GM21619 (cell line): ENCODE measurements at regions not wholly inside any gene's neighbourhood (a gene's known extent, or its start where the extent isn't known, plus 50 kb on each side); places are given as distances from the start of the nearest gene placed in this dataset.
"Not testable (repeated sequence)": the region's sequence is repeated elsewhere in the genome, so short reads cannot be mapped to it uniquely, and the experiment has no call there.

Source experiments
- ATAC-seq: cut with Tn5 transposase; IDR thresholded peaks from one replicate; pipeline ENCODE4 v1.9.1; 2021; ENCODE audit not compliant: unreplicated experiment

DNA sequence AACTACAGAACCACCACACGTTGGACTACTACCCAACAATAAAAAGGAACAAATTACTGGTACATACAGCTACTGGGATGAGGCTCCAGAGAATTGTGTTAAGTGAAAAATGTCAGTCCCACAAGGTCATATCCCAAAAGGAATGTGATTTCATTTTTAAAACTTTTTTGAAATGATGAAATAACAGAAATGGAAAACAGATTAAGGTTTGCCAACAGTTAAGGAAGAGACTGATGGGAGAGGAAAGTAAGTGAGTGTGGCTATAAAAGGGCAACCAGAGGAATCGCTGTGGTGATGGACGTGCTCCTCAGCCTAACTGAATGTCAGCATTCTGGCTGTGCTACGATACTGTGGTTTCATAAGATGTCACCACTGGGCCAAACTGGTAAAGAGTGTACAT, 512.8 kb downstream of the UQCRFS1 start:
- ATAC-seq: no peak

DNA sequence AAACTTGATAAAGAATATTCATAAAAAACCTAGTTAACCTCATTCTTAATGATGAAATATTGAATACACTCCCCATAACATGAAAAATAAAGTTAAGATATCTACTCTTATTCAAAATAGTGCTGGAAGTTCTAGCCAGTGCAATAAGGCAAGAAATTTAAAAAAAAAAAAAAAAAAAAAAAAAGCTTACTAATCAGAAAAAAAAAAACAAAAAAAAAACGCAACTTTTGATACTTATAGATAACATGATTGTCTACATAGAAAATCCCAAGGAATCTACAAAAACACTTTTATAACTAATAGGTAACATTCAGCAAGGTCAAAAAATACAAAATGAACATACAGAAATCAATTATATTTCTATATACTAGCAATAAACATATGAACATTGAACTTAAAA, 515.6 kb downstream of the UQCRFS1 start:
- no peak for ATAC-seq

DNA sequence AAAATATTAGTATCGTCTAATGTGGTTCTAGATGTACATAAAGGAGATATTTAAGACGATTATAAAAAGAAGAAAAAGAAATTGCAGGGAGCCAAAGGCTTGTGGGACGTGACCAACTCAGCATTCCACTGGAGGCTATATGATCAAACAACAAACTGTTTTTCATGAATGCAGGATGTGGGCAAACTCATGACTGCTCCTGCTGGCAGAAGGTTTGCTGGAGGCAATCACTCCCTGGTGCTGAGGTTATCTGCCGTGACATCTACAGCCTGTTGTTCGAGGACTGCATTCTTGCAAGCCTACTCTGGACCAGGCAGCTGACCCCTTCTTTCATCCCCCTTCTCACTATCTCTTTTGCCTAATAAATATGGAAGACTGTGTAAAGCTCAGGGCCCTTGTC, 518.1 kb downstream of the UQCRFS1 start:
- no peak for ATAC-seq

DNA sequence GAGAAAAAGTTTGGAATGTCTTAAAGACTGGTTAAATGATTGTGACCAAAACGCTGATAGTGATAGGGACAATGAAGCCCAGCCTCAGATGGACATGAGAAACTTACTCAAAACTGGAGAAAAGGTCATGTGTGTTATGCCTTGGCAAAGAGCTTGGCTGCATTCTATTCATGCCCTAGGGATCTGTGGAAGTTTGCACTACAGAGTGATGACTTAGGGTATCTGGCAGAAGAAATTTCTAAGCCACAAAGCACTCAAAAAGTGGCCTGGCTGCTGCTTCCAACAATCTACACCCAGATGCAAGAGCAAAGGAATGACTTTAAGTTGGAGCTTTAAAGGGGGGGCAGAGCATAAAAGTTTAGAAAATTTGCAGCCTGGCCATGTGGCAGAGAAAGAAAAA, 521.3 kb downstream of the UQCRFS1 start:
- no peak for ATAC-seq

DNA sequence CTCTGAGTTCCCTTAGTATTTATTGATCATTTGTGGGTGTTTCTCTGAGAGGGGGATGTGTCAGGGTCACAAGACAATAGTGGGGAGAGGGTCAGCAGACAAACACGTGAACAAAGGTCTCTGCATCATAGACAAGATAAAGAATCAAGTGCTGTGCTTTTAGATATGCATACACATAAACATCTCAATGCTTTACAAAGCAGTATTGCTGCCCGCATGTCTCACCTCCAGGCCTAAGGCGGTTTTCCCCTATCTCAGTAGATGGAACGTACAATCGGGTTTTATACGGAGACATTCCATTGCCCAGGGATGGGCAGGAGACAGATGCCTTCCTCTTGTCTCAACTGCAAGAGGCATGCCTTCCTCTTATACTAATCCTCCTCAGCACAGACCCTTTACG, 523.5 kb downstream of the UQCRFS1 start:
- not testable (repeated sequence) for ATAC-seq

DNA sequence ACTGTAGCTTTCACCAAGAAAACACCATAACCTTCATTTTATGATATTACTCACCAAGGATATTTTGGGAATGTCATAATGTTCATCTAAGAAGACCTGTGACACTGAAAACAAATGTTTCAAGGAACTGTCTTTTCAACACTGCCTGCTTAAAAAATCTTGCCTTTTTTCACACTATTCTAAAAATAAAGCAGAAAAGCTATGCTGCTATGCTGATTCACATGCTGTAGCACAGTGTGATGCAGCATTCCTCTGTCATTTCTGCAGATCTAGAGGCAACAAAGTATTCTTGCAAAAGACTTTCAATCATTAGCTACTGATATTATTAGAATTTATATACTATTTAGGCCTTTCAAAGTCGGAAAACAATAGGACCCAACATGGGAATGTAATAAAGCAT, 525.7 kb downstream of the UQCRFS1 start:
- no peak for ATAC-seq

DNA sequence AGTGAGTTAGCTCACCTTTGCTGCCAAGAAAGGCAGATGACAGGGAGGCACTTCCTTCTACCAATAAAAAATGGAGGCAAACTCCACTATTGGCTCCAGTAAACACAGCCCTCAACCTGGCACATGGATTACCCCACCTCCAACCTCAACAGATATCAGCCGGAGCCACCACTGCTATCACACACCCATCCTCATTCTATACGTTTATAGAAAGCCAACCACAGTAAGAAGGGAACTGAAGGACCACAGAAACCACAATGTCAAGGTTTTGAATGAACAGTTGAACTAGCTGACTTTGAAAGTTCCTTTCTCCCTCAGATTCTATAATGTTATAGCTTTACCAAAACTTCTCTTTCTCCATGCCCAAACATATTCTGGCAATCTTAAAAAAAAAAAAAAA, 526.2 kb downstream of the UQCRFS1 start:
- no peak for ATAC-seq

DNA sequence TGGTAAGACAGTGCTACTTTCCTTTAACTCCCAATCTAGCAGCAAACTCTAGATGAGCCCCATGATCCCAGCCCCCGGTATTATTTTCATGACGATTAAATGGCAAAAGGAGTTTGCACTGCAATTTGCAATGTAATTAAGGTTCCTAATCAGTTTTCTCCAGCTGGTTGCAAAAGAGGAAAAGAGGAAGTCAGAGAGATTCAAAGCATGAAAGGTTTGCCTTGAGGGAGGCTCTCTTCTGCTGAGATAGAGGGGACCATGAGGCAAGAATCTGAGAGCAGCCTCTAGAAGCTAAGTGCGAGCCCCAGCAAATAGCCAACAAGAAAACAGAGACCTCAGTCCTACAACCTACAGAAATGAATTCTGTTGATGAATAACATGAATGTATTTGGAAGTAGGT, 527.1 kb downstream of the UQCRFS1 start:
- ATAC-seq: no peak

DNA sequence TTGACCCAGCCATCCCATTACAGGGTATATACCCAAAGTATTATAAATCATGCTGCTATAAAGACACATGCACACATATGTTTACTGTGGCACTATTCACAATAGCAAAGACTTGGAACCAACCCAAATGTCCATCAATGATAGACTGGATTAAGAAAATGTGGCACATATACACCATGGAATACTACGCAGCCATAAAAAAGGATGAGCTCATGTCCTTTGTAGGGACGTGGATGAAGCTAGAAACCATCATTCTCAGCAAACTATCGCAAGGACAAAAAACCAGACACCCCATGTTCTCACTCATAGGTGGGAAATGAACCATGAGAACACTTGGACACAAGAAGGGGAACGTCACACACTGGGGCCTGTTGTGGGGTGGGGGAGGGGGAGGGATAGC, 527.9 kb downstream of the UQCRFS1 start:
- not testable (repeated sequence) for ATAC-seq

DNA sequence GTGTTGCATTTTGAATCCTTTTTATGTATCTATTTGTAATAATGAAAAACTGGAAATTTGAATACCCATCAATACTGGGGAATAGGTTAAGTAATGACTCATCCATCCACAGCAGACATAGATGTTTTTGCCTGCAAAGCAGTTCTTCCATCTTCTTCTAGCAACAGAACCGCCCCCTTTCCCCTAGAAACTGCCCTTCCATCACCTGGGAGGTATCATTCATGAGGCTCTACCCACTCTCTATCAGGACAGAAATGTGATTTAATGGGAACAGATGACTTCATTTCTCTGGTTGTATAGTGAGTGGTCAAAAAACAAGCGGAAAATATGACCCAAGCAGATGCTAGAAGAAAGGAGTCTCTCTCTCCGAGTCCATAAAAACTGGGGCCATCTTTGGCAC, 532.8 kb downstream of the UQCRFS1 start:
- ATAC-seq: no peak

DNA sequence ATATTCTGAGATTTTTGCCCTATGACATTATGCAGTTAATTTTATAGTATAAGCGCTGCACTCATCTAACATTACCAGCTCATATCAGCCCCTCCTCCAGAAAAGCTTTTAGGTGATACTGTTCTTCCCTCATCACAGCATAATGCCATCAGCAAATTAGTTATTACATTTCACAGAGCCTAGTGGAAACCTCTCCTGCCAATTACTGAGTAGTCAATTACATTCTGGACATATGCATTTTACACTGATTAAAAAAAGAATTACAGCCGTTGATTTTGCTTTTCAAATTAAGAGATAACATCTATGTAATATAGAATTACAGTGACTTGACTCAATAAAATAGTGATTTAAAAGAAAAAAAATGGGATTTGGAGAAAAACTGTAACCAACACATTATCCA, 542.1 kb downstream of the UQCRFS1 start:
- ATAC-seq: no peak

DNA sequence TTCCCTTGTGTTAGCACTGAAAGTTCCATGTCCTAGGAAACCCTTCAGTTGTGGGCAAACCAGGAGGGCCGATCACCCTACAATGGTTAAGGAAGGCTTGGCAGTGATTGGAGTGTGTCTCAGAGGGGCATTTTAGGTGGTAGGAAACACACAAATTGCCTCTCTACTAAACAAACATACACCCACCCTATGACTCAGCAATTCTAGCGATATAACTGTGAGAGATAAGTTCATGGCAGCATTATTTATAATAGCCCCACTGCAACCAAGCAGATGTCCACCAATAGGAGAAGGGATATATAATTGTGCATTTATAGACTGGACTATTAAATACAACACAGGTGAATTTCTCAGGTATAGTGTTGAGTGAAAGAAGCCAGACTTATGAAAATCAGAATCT, 543.1 kb downstream of the UQCRFS1 start:
- ATAC-seq: no peak

DNA sequence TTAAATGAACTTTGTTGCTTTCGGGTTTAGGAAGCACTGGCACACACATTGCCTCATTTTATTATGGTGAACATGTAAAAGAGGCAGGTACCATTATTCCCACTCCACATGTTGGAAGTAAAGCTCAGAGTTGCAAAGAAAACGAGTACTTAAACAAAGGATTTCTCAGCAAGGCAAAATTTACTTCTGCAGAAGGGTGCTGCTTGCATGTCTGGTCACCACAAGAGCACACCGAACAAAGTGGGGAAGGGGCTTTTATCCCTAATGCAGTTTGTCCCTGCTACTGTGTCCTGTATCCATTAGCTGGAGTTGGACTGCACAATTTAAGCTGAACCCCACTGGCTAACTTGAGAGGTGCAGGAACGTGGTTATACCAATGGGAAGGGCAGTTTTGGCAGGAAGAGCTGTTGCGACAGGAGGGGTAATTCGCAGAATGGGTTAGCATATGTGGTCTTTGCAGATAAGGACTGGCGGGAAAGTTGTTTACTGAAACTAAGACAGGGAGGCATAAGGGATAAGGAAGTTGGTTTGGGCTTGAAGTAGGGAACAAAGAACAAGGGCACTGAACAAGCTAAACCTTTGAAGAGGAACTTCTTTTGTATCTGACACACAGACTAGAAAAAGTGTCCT, 545.5 kb downstream of the UQCRFS1 start:
- ATAC-seq: no peak

DNA sequence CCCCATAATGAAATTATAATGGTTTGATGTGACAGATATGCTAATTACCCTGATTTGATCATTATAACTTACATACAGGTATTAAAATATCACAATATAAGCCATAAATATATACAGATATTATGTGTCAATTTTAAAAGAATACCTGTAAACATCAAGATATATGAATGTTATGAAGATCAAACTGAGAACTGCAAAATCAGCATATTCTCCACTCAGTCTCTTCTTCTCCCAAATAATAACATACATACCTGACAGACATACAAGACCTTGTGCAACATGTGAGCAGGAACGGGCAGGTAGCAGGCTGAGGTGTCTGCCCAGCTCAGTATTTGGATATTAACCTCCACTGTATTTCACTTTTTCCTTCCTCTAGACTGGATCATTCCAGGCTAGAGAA, 547.2 kb downstream of the UQCRFS1 start:
- no peak for ATAC-seq

DNA sequence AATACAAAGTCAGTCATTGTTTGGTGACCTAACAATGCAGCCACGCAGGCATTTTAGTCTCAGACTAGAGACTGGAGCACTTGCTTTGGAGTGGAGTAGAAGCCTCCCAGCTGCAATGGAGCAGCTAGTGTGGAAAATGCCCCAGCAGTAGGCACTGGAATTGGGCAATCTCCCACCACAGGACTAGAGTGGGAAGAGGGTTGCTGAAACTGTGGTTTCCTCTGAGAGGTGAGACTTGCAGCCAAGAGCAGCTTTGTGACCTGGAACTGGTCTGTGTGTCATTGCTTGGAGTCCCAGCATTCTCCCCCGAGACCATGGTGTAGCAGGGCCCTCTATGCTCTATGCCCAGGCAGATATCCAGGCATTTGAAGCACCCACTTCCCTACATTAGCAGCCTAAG, 556.3 kb downstream of the UQCRFS1 start:
- ATAC-seq: no peak

DNA sequence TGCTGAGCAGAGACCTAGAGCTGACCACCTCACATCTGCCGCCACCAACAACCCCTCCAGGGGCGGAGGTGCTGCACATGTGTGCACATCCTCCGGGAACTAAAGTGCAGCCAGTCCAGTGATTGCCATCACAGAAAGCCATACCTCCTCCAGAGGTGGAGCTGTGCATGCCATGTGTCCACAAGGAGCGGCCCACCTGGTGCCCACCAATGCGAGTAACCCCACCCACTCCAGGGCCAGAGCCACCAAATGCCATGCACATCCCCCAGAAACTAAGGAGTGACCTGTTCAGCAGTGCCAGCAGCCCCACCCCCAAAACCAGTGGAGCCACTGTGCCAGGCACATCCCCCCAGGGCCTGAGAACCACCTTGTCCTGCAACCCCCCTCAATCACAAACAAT, 557.9 kb downstream of the UQCRFS1 start:
- ATAC-seq: no peak

DNA sequence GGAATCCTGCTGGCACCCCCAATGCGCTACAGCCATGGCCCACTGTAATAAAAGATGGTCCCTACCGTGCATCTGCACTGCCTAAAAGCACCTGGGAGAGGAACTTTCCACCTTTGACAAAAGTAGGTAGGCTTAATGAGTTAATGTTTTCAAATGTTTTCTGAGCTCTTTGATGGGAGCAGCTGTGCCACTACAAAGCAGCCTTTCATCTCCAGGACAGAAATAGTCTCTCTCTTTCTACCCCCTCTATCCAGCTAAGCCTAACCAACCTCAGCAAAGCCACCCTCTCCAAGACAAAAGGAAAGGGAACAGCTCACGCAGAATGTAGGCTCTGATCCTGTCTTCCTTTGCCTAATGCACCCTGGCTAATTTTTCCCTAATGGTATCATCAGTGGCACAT, 560.2 kb downstream of the UQCRFS1 start:
- ATAC-seq: no peak

DNA sequence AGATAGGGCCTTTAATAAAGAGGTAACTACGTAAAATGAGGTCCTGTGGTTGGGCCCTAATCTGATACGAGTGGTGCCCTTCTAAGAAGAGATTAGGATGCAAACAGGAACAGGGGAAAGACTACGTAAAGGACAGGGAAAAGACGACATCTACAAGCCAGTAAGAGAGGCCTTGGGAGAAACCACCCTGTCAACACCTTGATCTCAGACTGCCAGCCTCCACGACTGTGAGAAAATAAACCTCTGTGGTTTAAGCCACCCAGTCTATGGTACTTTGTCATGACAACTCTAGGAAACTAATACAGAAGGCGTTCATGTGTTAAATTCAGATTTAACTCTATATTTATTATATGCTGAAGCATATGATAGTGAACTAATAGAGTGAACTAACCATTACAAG, 566.3 kb downstream of the UQCRFS1 start:
- ATAC-seq: no peak

DNA sequence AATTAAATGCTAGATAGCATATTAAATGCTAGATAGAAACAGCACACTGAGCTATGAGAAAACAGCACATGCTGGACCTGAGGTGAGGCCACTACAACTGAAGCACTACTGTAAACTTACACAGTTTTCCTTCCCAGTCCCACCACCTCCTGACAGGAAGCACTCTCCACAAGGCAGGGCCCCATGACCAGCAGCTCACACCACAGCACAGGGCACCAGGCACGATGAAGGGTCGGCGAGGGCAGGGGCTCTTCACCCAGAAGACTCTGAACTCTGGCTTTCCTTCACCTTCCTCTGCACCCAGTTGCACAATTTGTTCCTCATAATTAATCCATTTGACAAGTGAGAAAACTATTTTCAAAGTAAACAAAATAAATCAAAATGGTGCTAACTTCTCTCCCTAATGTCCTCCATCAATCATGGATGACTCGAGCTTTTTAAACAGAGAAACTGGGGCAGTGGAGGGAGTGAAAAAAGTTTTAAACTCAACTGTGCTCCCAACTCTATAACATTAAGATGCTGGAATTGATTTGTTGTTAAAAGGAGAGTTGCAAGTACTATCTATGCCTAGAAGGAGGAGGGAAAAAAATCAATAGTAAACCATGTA, 568.7 kb downstream of the UQCRFS1 start:
- ATAC-seq: no peak

DNA sequence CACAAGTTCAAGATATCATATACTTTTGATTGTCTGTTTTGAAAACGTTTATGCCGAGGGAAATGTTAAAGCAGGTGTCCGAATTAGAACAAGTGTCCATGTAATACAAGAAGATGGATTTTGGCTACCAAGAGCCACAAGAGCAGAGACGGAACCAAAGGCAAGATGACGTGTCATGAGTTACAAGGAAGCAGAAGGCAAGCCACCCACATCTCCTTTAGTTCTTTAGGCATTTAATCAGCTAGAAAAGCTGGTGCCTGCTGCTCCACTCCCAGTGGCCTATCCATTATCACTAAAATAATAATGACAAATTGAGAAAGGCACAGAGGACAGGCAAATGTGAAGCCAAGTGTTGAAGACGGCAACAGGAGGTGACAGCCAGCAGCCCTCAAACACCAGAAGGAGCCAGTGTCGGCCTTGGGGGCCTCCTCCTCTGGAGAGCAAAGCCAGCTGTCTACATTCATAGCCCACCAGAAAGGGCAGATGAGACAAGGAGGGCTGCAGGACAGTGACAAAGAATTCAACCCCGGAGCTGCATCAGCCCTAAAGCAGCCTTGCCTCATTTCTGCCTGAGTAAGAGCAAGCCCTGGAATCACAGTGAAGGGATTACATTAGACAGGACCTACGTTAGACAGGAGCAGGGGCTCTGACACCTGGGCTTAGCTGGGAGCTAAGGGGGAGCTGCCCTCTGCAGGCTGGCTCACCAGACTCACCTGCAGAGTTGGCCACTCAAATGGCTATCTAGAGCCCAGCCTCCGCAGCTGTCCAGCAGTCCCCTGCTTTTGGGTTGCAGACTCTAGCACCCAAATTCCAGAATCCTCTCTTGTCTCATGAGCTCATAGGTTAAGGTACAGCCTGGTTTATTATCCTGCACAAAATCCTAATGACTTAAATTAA, 569.9 kb downstream of the UQCRFS1 start:
- ATAC-seq: no peak

DNA sequence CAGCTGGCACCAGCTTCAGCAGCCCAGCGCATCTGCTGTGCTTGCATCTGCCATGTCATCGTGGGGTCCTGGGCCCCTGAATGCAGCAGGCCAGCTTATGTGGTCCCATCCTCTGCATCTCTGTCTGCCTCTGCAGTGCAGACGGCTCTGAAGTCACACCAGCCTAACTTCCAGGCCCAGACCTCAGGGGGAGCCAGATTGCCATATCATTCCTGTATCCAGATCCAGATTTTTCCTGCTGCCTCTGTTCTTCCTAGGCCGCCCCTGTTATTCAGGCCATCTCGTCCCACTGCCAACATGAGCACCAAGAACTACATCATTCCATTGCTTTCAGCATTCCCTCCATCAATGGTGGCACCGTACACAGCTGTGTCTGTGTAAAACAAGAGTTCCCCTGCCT, 571.6 kb downstream of the UQCRFS1 start:
- ATAC-seq: no peak

DNA sequence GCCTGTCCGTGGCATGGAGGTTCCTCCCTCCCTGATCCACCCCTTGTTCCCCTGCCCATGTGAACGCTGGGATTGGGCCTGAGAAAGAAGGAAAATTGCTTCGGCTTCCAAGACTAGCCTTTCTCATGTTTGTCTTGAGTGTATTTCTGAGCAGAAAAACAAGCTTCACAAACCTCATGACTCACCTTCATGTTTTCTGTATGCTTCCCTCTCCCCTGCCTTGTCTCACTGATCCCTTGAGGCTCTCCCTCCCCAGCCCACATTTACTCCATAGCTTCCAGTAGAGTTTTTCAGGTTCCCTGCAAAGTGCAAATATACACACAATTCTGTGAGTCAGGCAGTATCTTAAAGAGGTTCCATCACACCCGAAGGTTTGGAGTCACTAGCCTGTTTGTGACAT, 572.4 kb downstream of the UQCRFS1 start:
- no peak for ATAC-seq
